ENCODE measurements at regions not wholly inside any gene's neighbourhood (a gene's known extent, or its start where the extent isn't known, plus 50 kb on each side); places are given as distances from the start of the nearest gene placed in this dataset.

DNA sequence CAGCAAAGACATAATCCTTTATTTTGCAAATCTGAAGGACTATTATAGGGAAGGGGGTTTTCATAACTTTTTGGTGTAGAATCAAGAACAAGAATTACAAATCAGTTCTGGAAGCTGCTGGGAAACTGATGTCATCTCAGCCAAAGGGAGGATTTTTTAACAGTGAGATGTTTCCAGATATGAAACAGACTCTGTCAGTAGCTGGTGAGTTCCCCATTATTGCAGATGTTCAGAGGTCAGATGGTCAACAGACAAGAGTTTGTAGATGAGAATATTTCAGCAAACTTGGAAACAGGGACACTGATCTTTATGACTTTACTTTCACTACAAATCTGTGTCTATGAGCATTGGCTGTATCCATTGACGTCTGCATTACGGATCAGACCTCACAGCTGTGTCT is 71.9 kb upstream of the LPP start:
- POLR2A ChIA-PET: no interaction called here
- CTCF ChIA-PET: interaction anchor here (0.6 to 1.2 kb wide), 2 partner anchors 17 to 132 kb away, joined by 3 read pairs; no protein-coding TSS in a partner anchor
- Histone ChIP-seq H3K4me3 (ENCODE audit: control extremely low read depth in 1 of 5, extremely low read depth in 1 of 5, insufficient read depth in 1 of 5, low read depth in 2 of 5, low read length in 4 of 5) (no peak overlapping the region), H2AFZ (ENCODE audit: insufficient read depth, low read depth, low read length, poor library complexity, severe bottlenecking) (no peak overlapping the region), H3K4me2 (replicated peaks; ENCODE audit: low read depth, low read length, poor library complexity, severe bottlenecking) (no peak overlapping the region), H3K4me1 (ENCODE audit: control insufficient read depth in 2 of 2, insufficient read depth in 2 of 2, low read length in 2 of 2) (peaks cover 8 to 9% of the 10 kb centered on the region in 2 donors), H3K36me3 (replicated peaks in 1 of 2; ENCODE audit: control extremely low read depth in 1 of 2, control insufficient read depth in 1 of 2, extremely low read depth in 1 of 2, insufficient read depth in 2 of 2, low read length in 1 of 2) (no peaks in the 10 kb centered on the region), H3K9me3 (ENCODE audit: control extremely low read depth in 1 of 3, control insufficient read depth in 2 of 3, insufficient read depth in 1 of 3, low read length in 2 of 3) (no peaks in the 10 kb centered on the region), H4K20me1 (ENCODE audit: control insufficient read depth, insufficient read depth, low read length, poor library complexity, severe bottlenecking) (no peaks in the 10 kb centered on the region), H3K27me3 (replicated peaks in 1 of 4; ENCODE audit: control extremely low read depth in 1 of 4, control insufficient read depth in 3 of 4, insufficient read depth in 4 of 4, low read length in 3 of 4) (no peaks in the 10 kb centered on the region), H3K9ac (ENCODE audit: low read length) (no peak overlapping the region), H3K79me2 (ENCODE audit: control insufficient read depth, insufficient read depth, low read length) (no peaks in the 10 kb centered on the region), H3K27ac (ENCODE audit: low read length in 2 of 2) (no peak overlapping the region)
- H3K9me3 Mint-ChIP-seq (ENCODE audit: insufficient read depth): no peaks in the 10 kb centered on the region
- intact Hi-C loops (cut with micrococcal nuclease): no loop called here
- H3K4me3 Mint-ChIP-seq: no peak overlapping the region
- no peak for DNase-seq
- no peak overlapping the region for H3K27ac Mint-ChIP-seq
- H3K4me1 Mint-ChIP-seq: peaks cover 24% of the 10 kb centered on the region
- WGBS (ENCODE audit: insufficient coverage): no CpG with 5 or more reads among the region's 2 CpGs
- ATAC-seq (ENCODE audit: low read depth): no peak
- TF ChIP-seq, protein P1, sequence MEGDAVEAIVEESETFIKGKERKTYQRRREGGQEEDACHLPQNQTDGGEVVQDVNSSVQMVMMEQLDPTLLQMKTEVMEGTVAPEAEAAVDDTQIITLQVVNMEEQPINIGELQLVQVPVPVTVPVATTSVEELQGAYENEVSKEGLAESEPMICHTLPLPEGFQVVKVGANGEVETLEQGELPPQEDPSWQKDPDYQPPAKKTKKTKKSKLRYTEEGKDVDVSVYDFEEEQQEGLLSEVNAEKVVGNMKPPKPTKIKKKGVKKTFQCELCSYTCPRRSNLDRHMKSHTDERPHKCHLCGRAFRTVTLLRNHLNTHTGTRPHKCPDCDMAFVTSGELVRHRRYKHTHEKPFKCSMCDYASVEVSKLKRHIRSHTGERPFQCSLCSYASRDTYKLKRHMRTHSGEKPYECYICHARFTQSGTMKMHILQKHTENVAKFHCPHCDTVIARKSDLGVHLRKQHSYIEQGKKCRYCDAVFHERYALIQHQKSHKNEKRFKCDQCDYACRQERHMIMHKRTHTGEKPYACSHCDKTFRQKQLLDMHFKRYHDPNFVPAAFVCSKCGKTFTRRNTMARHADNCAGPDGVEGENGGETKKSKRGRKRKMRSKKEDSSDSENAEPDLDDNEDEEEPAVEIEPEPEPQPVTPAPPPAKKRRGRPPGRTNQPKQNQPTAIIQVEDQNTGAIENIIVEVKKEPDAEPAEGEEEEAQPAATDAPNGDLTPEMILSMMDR (IDR thresholded peaks at IDR 0.05): no peak
- no peak for TF ChIP-seq EZH2 (IDR thresholded peaks at IDR 0.05; ENCODE audit: borderline replicate concordance, insufficient read depth, low read depth, low read length, poor library complexity, severe bottlenecking)
- H3K27me3 Mint-ChIP-seq: no peaks in the 10 kb centered on the region

DNA sequence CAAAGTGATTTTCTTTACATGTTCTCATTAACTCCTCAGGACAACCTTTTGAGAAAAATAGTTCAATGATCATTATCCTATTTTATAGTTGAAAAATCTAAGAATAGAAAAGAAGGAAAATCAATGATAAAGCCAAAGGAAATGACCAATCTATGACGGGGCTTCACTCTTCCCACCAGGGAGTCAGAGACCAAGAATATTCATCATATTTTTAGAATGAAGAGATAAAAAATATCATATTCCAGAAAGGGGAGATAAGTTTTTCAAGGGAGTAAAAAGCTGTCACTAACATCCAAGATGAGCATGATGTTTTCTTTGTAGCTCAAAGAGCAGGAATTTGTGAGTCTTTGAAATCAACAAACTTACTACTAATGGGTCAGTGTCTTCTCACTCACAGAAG is 71.5 kb upstream of the LPP start:
- ATAC-seq (ENCODE audit: low read depth) (no peak), DNase-seq (no peak)
- H3K27ac ChIP-seq (ENCODE audit: low read length in 2 of 2): no peak overlapping the region
- no peaks in the 10 kb centered on the region for H3K36me3 ChIP-seq (replicated peaks in 1 of 2; ENCODE audit: control extremely low read depth in 1 of 2, control insufficient read depth in 1 of 2, extremely low read depth in 1 of 2, insufficient read depth in 2 of 2, low read length in 1 of 2)
- peaks cover 8 to 9% of the 10 kb centered on the region in 2 donors for H3K4me1 ChIP-seq (ENCODE audit: control insufficient read depth in 2 of 2, insufficient read depth in 2 of 2, low read length in 2 of 2)
- H3K27me3 ChIP-seq (replicated peaks in 1 of 4; ENCODE audit: control extremely low read depth in 1 of 4, control insufficient read depth in 3 of 4, insufficient read depth in 4 of 4, low read length in 3 of 4): no peaks in the 10 kb centered on the region
- H3K4me3 ChIP-seq (ENCODE audit: control extremely low read depth in 1 of 5, extremely low read depth in 1 of 5, insufficient read depth in 1 of 5, low read depth in 2 of 5, low read length in 4 of 5): no peak overlapping the region
- no peaks in the 10 kb centered on the region for H3K79me2 ChIP-seq (ENCODE audit: control insufficient read depth, insufficient read depth, low read length)
- no peak overlapping the region for H3K9ac ChIP-seq (ENCODE audit: low read length)
- no peaks in the 10 kb centered on the region for H3K27me3 Mint-ChIP-seq
- no peaks in the 10 kb centered on the region for H3K9me3 ChIP-seq (ENCODE audit: control extremely low read depth in 1 of 3, control insufficient read depth in 2 of 3, insufficient read depth in 1 of 3, low read length in 2 of 3)
- peaks cover 25% of the 10 kb centered on the region for H3K4me1 Mint-ChIP-seq
- ChIA-PET CTCF (interaction anchor here (0.6 to 1.2 kb wide), 2 partner anchors 17 to 132 kb away, joined by 3 read pairs; no protein-coding TSS in a partner anchor), POLR2A (no interaction called here)
- no peaks in the 10 kb centered on the region for H4K20me1 ChIP-seq (ENCODE audit: control insufficient read depth, insufficient read depth, low read length, poor library complexity, severe bottlenecking)
- intact Hi-C loops (cut with micrococcal nuclease): no loop called here
- H3K27ac Mint-ChIP-seq: no peak overlapping the region
- no peak overlapping the region for H2AFZ ChIP-seq (ENCODE audit: insufficient read depth, low read depth, low read length, poor library complexity, severe bottlenecking)
- no CpG with 5 or more reads among the region's 1 CpG for WGBS (ENCODE audit: insufficient coverage)
- H3K9me3 Mint-ChIP-seq (ENCODE audit: insufficient read depth): no peaks in the 10 kb centered on the region
- no peak overlapping the region for H3K4me3 Mint-ChIP-seq
- no peak for TF ChIP-seq EZH2 (IDR thresholded peaks at IDR 0.05; ENCODE audit: borderline replicate concordance, insufficient read depth, low read depth, low read length, poor library complexity, severe bottlenecking)
- TF ChIP-seq, protein P1 (IDR thresholded peaks at IDR 0.05): no peak
- H3K4me2 ChIP-seq (replicated peaks; ENCODE audit: low read depth, low read length, poor library complexity, severe bottlenecking): no peak overlapping the region

Data from B cell (primary cell).